Progenitor cell of endocrine pancreas (in vitro differentiated cells): ENCODE measurements at regions not wholly inside any gene's neighbourhood (a gene's known extent, or its start where the extent isn't known, plus 50 kb on each side); places are given as distances from the start of the nearest gene placed in this dataset.
A peak's percentile ranks its signal among the peaks of the same experiment; 100 is the strongest.
"Not testable (repeated sequence)": the region's sequence is repeated elsewhere in the genome, so short reads cannot be mapped to it uniquely, and the experiment has no call there.

Source experiments
- DNase-seq: peaks from one replicate; pipeline ENCODE4 v3.0.0; 2021; ENCODE audit warnings: low spot score; ENCODE audit not compliant: unreplicated experiment
- H3K27ac Mint-ChIP-seq: 2 replicates; pipeline ENCODE4 v1.8.0; 2021; ENCODE audit warnings: mild to moderate bottlenecking, moderate library complexity, mixed read lengths
- H3K27me3 Mint-ChIP-seq: 2 replicates; pipeline ENCODE4 v1.8.0; 2021; ENCODE audit warnings: mixed read lengths
- H3K36me3 Mint-ChIP-seq: 2 replicates; pipeline ENCODE4 v1.8.0; 2022; ENCODE audit warnings: mixed read lengths; ENCODE audit not compliant: insufficient read depth
- H3K4me1 Mint-ChIP-seq: 2 replicates; pipeline ENCODE4 v1.8.0; 2021; ENCODE audit warnings: low read depth, mixed read lengths
- H3K4me3 Mint-ChIP-seq: 2 replicates; pipeline ENCODE4 v1.8.0; 2021; ENCODE audit warnings: low read depth, mild to moderate bottlenecking, moderate library complexity, mixed read lengths
- H3K9me3 Mint-ChIP-seq: 2 replicates; pipeline ENCODE4 v1.8.0; 2021; ENCODE audit warnings: low read depth, mixed read lengths
- CTCF ChIP-seq: fragments of 200-600 bp; sonication (generic); IDR thresholded peaks from one replicate; pipeline ENCODE4 v1.5.0; 2021; ENCODE audit warnings: antibody characterized with exemption, mild to moderate bottlenecking; ENCODE audit not compliant: unreplicated experiment

GRCh38 chr16:60642956-60643355 is 1393.3 kb downstream of the CDH8 start:
- no peak overlapping the region for H3K27ac Mint-ChIP-seq
- no peaks in the 10 kb centered on the region for H3K27me3 Mint-ChIP-seq
- no peaks in the 10 kb centered on the region for H3K9me3 Mint-ChIP-seq
- no peak for TF ChIP-seq CTCF
- no peak for DNase-seq
- H3K36me3 Mint-ChIP-seq: no peaks in the 10 kb centered on the region
- H3K4me1 Mint-ChIP-seq: peaks cover 2% of the 10 kb centered on the region
- no peak overlapping the region for H3K4me3 Mint-ChIP-seq

- no peaks in the 10 kb centered on the region for H3K27me3 Mint-ChIP-seq
- no peak overlapping the region for H3K27ac Mint-ChIP-seq
- no peaks in the 10 kb centered on the region for H3K9me3 Mint-ChIP-seq
- H3K4me1 Mint-ChIP-seq: peaks cover 2% of the 10 kb centered on the region
- H3K4me3 Mint-ChIP-seq: no peak overlapping the region
- DNase-seq: no peak
- no peaks in the 10 kb centered on the region for H3K36me3 Mint-ChIP-seq
- TF ChIP-seq CTCF: no peak
Observed at GRCh38 chr16:60641067-60641665, 1395.1 kb downstream of the CDH8 start.

GRCh38 chr16:60640038-60640437 is 1396.2 kb downstream of the CDH8 start:
- no peak for TF ChIP-seq CTCF
- Mint-ChIP-seq H3K4me3 (no peak overlapping the region), H3K9me3 (no peaks in the 10 kb centered on the region), H3K27me3 (no peaks in the 10 kb centered on the region), H3K36me3 (no peaks in the 10 kb centered on the region), H3K4me1 (peaks cover 2% of the 10 kb centered on the region), H3K27ac (no peak overlapping the region)
- DNase-seq: no peak

GRCh38 chr16:60636636-60637035 is 1399.6 kb downstream of the CDH8 start:
- H3K36me3 Mint-ChIP-seq, H3K27me3 Mint-ChIP-seq, H3K4me3 Mint-ChIP-seq, DNase-seq, H3K4me1 Mint-ChIP-seq: not testable (repeated sequence)
- peaks cover 11% of the 10 kb centered on the region for H3K9me3 Mint-ChIP-seq
- H3K27ac Mint-ChIP-seq: peak overlapping the region; percentile 21

- H3K4me3 Mint-ChIP-seq: no peak overlapping the region
Observed at GRCh38 chr16:60636117-60636516, 1400.1 kb downstream of the CDH8 start.

More at GRCh38 chr16:60636117-60636516, 1400.1 kb downstream of the CDH8 start:
- H3K27me3 Mint-ChIP-seq: no peaks in the 10 kb centered on the region
- H3K27ac Mint-ChIP-seq: no peak overlapping the region
- H3K4me1 Mint-ChIP-seq: peaks cover 2% of the 10 kb centered on the region
- no peak for DNase-seq
- no peak for TF ChIP-seq CTCF
- peaks cover 11% of the 10 kb centered on the region for H3K9me3 Mint-ChIP-seq
- no peaks in the 10 kb centered on the region for H3K36me3 Mint-ChIP-seq
